H1 (cell line): ENCODE measurements at regions not wholly inside any gene's neighbourhood (a gene's known extent, or its start where the extent isn't known, plus 50 kb on each side); places are given as distances from the start of the nearest gene placed in this dataset.

ENCODE experiments used
- BRCA1 ChIP-seq: IDR thresholded peaks from 2 replicates; pipeline ENCODE4 v1.6.1; 2012; ENCODE audit warnings: low read depth, low read length, improper control_type of control experiment
- CEBPB ChIP-seq: IDR thresholded peaks from 2 replicates; pipeline ENCODE4 v1.6.1; 2012; ENCODE audit warnings: low read depth, low read length
- CTBP2 ChIP-seq: IDR thresholded peaks from 2 replicates; pipeline ENCODE4 v1.7.0; 2011; ENCODE audit warnings: borderline replicate concordance, mild to moderate bottlenecking, moderate library complexity, mixed read lengths, low read length; ENCODE audit not compliant: insufficient read depth, insufficient read length
- FOSL1 ChIP-seq: IDR thresholded peaks from 2 replicates; pipeline ENCODE4 v1.6.1; 2011; ENCODE audit warnings: mild to moderate bottlenecking, low read depth, low read length, moderate library complexity; ENCODE audit not compliant: insufficient read depth
- RFX5 ChIP-seq: IDR thresholded peaks from 2 replicates; pipeline ENCODE4 v1.6.1; 2011; ENCODE audit warnings: low read depth, low read length, improper control_type of control experiment, borderline replicate concordance
- SAP30 ChIP-seq: fragments of 300-600 bp; sonication (generic); IDR thresholded peaks from 2 replicates; pipeline ENCODE4 v1.7.1; 2012; ENCODE audit warnings: low read length, moderate library complexity, mild to moderate bottlenecking, inconsistent platforms; ENCODE audit not compliant: insufficient read depth, insufficient replicate concordance
- SRF ChIP-seq: IDR thresholded peaks from 2 replicates; pipeline ENCODE4 v1.6.1; 2011; ENCODE audit warnings: mild to moderate bottlenecking, low read depth, low read length, moderate library complexity
- TAF7 ChIP-seq: optimal IDR thresholded peaks from 2 replicates; pipeline ENCODE3; 2011; ENCODE audit warnings: low read depth, mild to moderate bottlenecking, inconsistent platforms, low read length, moderate library complexity, borderline replicate concordance
- YY1 ChIP-seq: IDR thresholded peaks from 2 replicates; pipeline ENCODE4 v1.6.1; 2011; ENCODE audit warnings: low read depth, mild to moderate bottlenecking, low read length
- TF ChIP-seq, protein P1 (sequence below): fragments of 300-600 bp; sonication (generic); IDR thresholded peaks from 2 replicates; pipeline ENCODE4 v1.7.1; 2012; ENCODE audit warnings: low read length, moderate library complexity, mild to moderate bottlenecking, inconsistent platforms; ENCODE audit not compliant: insufficient replicate concordance
- TF ChIP-seq, protein P2 (sequence below): IDR thresholded peaks from 2 replicates; pipeline ENCODE4 v1.6.1; 2011; ENCODE audit warnings: low read length, improper control_type of control experiment

DNA sequence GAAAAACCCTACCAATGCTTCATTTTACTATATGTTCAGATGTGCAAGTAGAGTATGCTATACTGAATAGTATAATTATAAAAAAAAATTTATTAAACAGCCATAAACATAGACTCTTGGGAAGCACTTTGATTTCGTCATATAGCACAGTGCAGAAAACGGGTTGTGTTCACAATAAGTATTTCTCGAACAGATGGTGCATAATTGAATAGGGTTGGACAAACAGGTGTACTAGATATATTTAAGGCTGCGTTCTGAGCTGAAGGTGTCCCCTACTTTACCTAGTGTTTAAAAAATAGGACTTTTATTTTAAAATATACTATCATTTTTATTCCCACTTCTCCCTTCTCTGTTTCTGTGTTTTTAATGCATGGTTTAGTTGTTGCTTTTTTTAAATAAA lies 841.5 kb downstream of the ANKRD7 start (continued):
- TF ChIP-seq, protein P1, sequence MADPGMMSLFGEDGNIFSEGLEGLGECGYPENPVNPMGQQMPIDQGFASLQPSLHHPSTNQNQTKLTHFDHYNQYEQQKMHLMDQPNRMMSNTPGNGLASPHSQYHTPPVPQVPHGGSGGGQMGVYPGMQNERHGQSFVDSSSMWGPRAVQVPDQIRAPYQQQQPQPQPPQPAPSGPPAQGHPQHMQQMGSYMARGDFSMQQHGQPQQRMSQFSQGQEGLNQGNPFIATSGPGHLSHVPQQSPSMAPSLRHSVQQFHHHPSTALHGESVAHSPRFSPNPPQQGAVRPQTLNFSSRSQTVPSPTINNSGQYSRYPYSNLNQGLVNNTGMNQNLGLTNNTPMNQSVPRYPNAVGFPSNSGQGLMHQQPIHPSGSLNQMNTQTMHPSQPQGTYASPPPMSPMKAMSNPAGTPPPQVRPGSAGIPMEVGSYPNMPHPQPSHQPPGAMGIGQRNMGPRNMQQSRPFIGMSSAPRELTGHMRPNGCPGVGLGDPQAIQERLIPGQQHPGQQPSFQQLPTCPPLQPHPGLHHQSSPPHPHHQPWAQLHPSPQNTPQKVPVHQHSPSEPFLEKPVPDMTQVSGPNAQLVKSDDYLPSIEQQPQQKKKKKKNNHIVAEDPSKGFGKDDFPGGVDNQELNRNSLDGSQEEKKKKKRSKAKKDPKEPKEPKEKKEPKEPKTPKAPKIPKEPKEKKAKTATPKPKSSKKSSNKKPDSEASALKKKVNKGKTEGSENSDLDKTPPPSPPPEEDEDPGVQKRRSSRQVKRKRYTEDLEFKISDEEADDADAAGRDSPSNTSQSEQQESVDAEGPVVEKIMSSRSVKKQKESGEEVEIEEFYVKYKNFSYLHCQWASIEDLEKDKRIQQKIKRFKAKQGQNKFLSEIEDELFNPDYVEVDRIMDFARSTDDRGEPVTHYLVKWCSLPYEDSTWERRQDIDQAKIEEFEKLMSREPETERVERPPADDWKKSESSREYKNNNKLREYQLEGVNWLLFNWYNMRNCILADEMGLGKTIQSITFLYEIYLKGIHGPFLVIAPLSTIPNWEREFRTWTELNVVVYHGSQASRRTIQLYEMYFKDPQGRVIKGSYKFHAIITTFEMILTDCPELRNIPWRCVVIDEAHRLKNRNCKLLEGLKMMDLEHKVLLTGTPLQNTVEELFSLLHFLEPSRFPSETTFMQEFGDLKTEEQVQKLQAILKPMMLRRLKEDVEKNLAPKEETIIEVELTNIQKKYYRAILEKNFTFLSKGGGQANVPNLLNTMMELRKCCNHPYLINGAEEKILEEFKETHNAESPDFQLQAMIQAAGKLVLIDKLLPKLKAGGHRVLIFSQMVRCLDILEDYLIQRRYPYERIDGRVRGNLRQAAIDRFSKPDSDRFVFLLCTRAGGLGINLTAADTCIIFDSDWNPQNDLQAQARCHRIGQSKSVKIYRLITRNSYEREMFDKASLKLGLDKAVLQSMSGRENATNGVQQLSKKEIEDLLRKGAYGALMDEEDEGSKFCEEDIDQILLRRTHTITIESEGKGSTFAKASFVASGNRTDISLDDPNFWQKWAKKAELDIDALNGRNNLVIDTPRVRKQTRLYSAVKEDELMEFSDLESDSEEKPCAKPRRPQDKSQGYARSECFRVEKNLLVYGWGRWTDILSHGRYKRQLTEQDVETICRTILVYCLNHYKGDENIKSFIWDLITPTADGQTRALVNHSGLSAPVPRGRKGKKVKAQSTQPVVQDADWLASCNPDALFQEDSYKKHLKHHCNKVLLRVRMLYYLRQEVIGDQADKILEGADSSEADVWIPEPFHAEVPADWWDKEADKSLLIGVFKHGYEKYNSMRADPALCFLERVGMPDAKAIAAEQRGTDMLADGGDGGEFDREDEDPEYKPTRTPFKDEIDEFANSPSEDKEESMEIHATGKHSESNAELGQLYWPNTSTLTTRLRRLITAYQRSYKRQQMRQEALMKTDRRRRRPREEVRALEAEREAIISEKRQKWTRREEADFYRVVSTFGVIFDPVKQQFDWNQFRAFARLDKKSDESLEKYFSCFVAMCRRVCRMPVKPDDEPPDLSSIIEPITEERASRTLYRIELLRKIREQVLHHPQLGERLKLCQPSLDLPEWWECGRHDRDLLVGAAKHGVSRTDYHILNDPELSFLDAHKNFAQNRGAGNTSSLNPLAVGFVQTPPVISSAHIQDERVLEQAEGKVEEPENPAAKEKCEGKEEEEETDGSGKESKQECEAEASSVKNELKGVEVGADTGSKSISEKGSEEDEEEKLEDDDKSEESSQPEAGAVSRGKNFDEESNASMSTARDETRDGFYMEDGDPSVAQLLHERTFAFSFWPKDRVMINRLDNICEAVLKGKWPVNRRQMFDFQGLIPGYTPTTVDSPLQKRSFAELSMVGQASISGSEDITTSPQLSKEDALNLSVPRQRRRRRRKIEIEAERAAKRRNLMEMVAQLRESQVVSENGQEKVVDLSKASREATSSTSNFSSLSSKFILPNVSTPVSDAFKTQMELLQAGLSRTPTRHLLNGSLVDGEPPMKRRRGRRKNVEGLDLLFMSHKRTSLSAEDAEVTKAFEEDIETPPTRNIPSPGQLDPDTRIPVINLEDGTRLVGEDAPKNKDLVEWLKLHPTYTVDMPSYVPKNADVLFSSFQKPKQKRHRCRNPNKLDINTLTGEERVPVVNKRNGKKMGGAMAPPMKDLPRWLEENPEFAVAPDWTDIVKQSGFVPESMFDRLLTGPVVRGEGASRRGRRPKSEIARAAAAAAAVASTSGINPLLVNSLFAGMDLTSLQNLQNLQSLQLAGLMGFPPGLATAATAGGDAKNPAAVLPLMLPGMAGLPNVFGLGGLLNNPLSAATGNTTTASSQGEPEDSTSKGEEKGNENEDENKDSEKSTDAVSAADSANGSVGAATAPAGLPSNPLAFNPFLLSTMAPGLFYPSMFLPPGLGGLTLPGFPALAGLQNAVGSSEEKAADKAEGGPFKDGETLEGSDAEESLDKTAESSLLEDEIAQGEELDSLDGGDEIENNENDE, result no peak
- TF ChIP-seq BRCA1 (no peak), FOSL1 (no peak), SRF (no peak), SAP30 (no peak), YY1 (no peak), RFX5 (no peak), CEBPB (no peak), TAF7 (no peak), CTBP2 (no peak)
- TF ChIP-seq, protein P2, sequence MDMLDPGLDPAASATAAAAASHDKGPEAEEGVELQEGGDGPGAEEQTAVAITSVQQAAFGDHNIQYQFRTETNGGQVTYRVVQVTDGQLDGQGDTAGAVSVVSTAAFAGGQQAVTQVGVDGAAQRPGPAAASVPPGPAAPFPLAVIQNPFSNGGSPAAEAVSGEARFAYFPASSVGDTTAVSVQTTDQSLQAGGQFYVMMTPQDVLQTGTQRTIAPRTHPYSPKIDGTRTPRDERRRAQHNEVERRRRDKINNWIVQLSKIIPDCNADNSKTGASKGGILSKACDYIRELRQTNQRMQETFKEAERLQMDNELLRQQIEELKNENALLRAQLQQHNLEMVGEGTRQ, result no peak
